HG03354 (cell line): ENCODE measurements at regions not wholly inside any gene's neighbourhood (a gene's known extent, or its start where the extent isn't known, plus 50 kb on each side); places are given as distances from the start of the nearest gene placed in this dataset.
A peak's percentile ranks its signal among the peaks of the same experiment; 100 is the strongest.

ENCODE experiments used
- ATAC-seq: cut with Tn5 transposase; IDR thresholded peaks from one replicate; pipeline ENCODE4 v1.9.1; 2021; ENCODE audit warnings: mild to moderate bottlenecking; ENCODE audit not compliant: unreplicated experiment, poor library complexity, severe bottlenecking

DNA sequence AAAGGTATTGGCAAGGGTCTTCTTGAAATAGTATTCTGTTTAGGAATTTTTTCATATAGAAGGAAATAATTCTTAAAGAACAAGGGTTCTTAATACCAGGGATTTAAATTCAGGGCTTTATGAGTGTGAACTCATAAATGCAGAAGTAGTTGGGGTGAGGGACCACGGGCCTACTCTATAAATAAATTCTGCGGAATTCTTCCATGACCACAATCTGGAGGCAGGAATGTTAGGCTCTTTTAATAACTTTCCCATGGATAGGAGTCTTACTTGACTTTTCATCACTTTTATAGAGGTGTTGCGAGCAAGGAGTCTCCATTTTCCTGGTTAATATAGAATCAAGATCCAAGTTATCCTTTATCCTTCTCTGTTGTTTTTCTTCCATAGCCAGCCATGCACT, 76.7 kb upstream of the SLC4A4 start:
- no peak for ATAC-seq

DNA sequence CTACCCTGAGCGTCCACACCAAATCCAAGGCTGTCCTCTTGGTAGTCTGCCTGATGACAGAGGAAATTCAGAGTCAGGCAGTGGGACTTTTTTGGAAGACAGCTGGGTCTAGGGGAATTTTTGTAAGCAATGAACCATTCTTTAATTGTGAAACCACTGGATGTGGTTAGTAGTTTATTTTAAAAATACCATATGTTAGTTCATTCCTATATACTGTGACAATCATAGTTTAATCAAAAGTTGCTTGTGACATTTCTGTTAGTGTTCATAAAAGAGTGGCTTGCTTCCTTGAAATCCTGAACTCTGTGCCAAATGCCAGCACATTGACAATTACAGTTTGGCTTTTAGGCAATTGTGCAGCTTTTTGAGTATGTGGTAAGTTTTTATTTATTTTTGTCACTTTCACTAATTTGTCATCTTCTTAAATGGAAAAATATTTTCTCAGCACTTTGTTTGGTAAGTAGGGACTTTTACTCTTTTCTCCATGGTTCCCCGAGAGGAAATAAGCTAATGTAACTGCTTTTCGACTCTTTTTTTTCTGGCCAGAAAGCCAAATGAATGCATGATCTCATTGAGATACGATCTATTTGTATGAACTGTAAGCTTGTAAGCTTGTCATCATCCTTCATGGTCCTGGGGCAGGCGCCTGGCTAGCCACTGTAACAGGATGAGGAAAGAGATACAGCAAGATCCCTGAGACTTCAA, 72.6 kb upstream of the SLC4A4 start:
- ATAC-seq: no peak

- ATAC-seq: no peak
Observed at GRCh38 chr4:71267244-71267643, 71.6 kb upstream of the SLC4A4 start.

GRCh38 chr4:71268166-71268565, 70.7 kb upstream of the SLC4A4 start:
- no peak for ATAC-seq

DNA sequence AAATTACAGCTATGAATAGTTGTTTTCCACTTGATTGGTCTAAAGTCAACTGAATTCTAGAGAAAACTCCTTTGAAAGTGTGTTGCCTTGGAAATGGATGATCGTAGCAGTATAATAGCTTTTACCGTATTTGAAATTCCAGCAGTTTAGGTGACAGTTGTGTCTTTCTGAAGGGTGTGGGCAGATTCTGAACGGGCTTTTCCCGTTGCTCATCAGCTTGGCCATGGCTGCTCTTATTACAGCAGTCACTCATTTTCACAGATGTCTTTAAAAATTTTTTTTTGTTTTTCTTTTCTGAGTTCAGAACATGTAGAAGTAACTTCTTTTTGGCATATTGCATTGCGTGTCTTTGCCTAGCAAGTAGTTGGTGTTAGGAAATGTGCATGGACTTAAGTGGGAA, 69.6 kb upstream of the SLC4A4 start:
- ATAC-seq: no peak

GRCh38 chr4:71270901-71271300, 67.9 kb upstream of the SLC4A4 start:
- peak; percentile 64 for ATAC-seq

DNA sequence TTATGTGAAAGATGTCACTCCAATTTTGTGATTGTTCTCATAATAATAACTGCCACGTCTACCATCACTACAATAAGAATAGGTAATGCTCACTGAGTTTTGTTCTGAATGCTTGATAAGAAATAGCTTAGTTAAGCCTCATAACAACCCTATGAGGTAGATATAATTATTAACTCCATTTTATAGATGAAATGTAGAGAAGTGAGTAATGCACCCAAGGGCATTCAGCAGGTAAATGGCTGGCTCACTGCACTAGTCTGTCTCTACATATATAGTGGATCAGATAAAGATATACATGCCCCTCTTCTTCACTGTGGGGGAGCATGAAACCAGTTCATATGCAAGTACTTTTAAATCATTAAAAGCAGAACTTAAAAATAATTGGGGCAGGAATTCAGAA, 65.8 kb upstream of the SLC4A4 start:
- ATAC-seq: no peak

DNA sequence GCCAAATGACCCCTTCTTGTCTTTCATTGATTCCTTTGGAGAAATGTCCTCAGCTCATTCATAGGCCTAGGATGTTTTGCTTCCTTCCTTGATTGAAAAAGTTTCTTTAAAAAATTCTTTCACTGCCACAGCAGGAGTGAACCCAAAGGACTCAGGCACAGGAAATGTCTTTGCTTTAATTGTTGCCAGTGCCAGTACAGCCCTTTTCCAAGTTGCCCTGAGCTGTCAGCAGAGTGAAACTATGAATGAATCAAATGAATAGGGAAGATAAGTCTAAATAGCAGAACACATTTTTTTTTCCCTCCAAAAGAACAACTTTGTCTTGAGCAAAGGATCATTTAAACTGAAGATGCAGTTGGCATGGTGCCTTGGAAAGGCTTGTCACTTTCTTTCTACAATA, 63.8 kb upstream of the SLC4A4 start:
- no peak for ATAC-seq

GRCh38 chr4:71275570-71275969, 63.2 kb upstream of the SLC4A4 start:
- ATAC-seq: no peak

DNA sequence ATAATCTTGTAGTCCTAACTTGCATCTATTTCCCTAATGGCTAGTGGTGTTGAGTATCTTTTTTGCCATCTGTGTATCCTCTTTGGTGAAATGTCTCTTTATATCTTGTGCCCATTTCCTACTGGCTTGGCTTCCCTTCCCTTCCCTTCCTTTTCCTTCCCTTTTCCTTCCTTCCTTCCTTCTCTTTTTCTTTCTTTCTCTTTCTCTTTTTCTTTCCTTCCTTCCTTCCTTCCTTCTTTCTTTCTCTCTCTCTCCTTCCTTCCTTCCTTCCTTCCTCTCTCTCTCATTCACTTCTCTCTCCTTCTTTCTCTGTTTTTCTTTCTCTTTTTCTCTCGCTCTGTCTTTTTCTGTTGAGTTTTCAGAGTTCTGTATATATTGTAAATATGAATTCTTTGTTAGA, 61.5 kb upstream of the SLC4A4 start:
- no peak for ATAC-seq

- ATAC-seq: no peak
Observed at GRCh38 chr4:71283642-71284257, 55.1 kb upstream of the SLC4A4 start.

DNA sequence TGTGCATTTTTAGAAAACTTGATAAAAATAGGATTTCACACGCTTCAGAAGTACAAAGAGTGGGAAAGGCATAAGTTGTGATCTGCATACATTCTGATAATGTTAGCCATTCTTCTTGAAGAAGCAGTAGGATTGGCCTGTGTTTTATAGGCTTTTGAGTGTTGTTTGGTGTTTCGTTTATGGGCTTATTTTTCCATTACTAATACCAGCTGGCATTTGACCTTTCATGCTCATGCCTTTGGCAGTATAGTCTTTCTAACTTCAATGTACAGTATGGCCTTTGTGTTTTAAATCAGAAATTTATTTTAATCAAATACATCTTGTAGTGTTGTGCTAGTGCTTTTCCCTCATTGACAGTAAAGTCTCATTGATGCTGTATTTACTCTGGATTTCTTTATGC, 51.5 kb upstream of the SLC4A4 start:
- ATAC-seq: no peak

GRCh38 chr4:71288875-71289274, 49.9 kb upstream of the SLC4A4 start:
- ATAC-seq: no peak
